C4-2B (cell line): ENCODE measurements at regions not wholly inside any gene's neighbourhood (a gene's known extent, or its start where the extent isn't known, plus 50 kb on each side); places are given as distances from the start of the nearest gene placed in this dataset.

Experiments used
- ZFX ChIP-seq: fragments of 450-650 bp; IDR thresholded peaks from 2 replicates; pipeline ENCODE4 v1.6.1; 2017
- TF ChIP-seq, protein P1 (sequence below): fragments of 450-650 bp; conservative IDR thresholded peaks from 2 replicates; pipeline ENCODE4 v1.5.1; 2017; ENCODE audit warnings: mild to moderate bottlenecking

DNA sequence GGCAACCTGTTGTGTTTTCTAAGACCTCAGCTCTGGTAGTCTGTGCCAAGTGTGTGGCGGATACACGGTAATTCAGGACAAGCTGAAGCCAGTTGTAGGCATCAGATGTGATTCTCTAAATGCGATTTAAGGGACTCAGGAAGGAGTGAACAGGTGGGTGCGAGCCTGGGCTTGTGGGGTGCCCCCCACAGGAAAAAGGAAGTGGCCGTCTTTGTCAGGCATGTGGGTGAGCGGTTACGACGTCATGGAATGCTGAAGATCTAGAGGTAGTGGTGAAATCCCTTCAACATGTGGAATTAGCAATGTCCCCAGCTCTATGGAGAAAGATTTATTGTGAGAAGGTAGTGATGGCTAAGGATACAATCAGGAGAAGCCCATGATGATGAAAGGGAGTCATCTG is 95.1 kb upstream of the EXOC2 start:
- TF ChIP-seq, protein P1, sequence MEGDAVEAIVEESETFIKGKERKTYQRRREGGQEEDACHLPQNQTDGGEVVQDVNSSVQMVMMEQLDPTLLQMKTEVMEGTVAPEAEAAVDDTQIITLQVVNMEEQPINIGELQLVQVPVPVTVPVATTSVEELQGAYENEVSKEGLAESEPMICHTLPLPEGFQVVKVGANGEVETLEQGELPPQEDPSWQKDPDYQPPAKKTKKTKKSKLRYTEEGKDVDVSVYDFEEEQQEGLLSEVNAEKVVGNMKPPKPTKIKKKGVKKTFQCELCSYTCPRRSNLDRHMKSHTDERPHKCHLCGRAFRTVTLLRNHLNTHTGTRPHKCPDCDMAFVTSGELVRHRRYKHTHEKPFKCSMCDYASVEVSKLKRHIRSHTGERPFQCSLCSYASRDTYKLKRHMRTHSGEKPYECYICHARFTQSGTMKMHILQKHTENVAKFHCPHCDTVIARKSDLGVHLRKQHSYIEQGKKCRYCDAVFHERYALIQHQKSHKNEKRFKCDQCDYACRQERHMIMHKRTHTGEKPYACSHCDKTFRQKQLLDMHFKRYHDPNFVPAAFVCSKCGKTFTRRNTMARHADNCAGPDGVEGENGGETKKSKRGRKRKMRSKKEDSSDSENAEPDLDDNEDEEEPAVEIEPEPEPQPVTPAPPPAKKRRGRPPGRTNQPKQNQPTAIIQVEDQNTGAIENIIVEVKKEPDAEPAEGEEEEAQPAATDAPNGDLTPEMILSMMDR = no peak
- TF ChIP-seq ZFX = no peak
